ENCODE measurements at regions not wholly inside any gene's neighbourhood (a gene's known extent, or its start where the extent isn't known, plus 50 kb on each side); places are given as distances from the start of the nearest gene placed in this dataset.

DNA sequence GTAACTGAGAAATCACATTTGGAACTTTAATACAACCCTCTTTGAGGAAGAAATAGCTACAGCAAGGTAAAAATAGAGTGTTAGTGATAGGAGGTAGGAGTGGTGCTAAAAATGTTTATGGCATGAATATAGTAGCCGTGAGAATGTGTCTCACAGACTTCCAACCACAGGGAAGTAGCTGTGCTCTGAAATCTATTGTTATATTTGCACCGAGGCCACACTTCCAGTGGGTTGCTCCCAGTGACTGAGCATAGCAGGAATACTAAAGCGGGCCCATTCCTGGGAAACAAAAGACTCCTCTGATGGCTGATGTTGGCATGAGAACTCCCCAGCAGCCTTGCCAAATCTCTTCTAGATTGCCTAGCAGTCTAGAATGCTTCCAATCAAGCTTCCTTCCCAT lies 174.1 kb upstream of the PLXNC1 start:
- Histone ChIP-seq H3K4me2 (no peak overlapping the region), H3K27me3 (ENCODE audit: insufficient read depth) (no peaks in the 10 kb centered on the region), H2AFZ (no peak overlapping the region), H3F3A (replicated peaks; ENCODE audit: low read depth) (no peaks in the 10 kb centered on the region), H3K79me2 (replicated peaks; ENCODE audit: insufficient read depth) (no peaks in the 10 kb centered on the region), H3K4me3 (no peak overlapping the region), H3K9me2 (ENCODE audit: insufficient read depth) (0 out of 2 replicates have a peak, but pooled peaks cover 18% of the 10 kb centered on the region), H3K27ac (ENCODE audit: low read depth) (no peak overlapping the region), H3K36me3 (ENCODE audit: insufficient read depth) (no peaks in the 10 kb centered on the region), H3K4me1 (ENCODE audit: insufficient read depth) (no peaks in the 10 kb centered on the region), H4K20me1 (replicated peaks; ENCODE audit: insufficient read depth) (no peaks in the 10 kb centered on the region)
- no peak for DNase-seq (ENCODE audit: low spot score)
- H3K4me1 Mint-ChIP-seq: no peaks in the 10 kb centered on the region
- TF ChIP-seq, protein P1, sequence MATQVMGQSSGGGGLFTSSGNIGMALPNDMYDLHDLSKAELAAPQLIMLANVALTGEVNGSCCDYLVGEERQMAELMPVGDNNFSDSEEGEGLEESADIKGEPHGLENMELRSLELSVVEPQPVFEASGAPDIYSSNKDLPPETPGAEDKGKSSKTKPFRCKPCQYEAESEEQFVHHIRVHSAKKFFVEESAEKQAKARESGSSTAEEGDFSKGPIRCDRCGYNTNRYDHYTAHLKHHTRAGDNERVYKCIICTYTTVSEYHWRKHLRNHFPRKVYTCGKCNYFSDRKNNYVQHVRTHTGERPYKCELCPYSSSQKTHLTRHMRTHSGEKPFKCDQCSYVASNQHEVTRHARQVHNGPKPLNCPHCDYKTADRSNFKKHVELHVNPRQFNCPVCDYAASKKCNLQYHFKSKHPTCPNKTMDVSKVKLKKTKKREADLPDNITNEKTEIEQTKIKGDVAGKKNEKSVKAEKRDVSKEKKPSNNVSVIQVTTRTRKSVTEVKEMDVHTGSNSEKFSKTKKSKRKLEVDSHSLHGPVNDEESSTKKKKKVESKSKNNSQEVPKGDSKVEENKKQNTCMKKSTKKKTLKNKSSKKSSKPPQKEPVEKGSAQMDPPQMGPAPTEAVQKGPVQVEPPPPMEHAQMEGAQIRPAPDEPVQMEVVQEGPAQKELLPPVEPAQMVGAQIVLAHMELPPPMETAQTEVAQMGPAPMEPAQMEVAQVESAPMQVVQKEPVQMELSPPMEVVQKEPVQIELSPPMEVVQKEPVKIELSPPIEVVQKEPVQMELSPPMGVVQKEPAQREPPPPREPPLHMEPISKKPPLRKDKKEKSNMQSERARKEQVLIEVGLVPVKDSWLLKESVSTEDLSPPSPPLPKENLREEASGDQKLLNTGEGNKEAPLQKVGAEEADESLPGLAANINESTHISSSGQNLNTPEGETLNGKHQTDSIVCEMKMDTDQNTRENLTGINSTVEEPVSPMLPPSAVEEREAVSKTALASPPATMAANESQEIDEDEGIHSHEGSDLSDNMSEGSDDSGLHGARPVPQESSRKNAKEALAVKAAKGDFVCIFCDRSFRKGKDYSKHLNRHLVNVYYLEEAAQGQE (IDR thresholded peaks at IDR 0.05; ENCODE audit: unreplicated experiment): no peak
- TF ChIP-seq, protein P2, sequence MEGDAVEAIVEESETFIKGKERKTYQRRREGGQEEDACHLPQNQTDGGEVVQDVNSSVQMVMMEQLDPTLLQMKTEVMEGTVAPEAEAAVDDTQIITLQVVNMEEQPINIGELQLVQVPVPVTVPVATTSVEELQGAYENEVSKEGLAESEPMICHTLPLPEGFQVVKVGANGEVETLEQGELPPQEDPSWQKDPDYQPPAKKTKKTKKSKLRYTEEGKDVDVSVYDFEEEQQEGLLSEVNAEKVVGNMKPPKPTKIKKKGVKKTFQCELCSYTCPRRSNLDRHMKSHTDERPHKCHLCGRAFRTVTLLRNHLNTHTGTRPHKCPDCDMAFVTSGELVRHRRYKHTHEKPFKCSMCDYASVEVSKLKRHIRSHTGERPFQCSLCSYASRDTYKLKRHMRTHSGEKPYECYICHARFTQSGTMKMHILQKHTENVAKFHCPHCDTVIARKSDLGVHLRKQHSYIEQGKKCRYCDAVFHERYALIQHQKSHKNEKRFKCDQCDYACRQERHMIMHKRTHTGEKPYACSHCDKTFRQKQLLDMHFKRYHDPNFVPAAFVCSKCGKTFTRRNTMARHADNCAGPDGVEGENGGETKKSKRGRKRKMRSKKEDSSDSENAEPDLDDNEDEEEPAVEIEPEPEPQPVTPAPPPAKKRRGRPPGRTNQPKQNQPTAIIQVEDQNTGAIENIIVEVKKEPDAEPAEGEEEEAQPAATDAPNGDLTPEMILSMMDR (conservative IDR thresholded peaks at IDR 0.05; ENCODE audit: low read depth in 2 of 2): no peak
- TF ChIP-seq ZNF114 (CRISPR knock-in tag; IDR thresholded peaks at IDR 0.05) (no peak), EZH2 (IDR thresholded peaks at IDR 0.05; ENCODE audit: low read depth, unreplicated experiment) (no peak), JUNB (IDR thresholded peaks at IDR 0.05; ENCODE audit: unreplicated experiment) (no peak), STAT1 (IDR thresholded peaks at IDR 0.05; ENCODE audit: unreplicated experiment) (no peak), EZH2phosphoT487 (IDR thresholded peaks at IDR 0.05; ENCODE audit: unreplicated experiment) (no peak), ZNF331 (CRISPR knock-in tag; IDR thresholded peaks at IDR 0.05; ENCODE audit: low read depth) (no peak), POLR2AphosphoS5 (IDR thresholded peaks at IDR 0.05; ENCODE audit: low read depth) (no peak), NANOG (IDR thresholded peaks at IDR 0.05; ENCODE audit: borderline replicate concordance) (no peak), CREB1 (CRISPR knock-in tag; IDR thresholded peaks at IDR 0.05; ENCODE audit: low read depth) (no peak)
- TF ChIP-seq, protein P3, sequence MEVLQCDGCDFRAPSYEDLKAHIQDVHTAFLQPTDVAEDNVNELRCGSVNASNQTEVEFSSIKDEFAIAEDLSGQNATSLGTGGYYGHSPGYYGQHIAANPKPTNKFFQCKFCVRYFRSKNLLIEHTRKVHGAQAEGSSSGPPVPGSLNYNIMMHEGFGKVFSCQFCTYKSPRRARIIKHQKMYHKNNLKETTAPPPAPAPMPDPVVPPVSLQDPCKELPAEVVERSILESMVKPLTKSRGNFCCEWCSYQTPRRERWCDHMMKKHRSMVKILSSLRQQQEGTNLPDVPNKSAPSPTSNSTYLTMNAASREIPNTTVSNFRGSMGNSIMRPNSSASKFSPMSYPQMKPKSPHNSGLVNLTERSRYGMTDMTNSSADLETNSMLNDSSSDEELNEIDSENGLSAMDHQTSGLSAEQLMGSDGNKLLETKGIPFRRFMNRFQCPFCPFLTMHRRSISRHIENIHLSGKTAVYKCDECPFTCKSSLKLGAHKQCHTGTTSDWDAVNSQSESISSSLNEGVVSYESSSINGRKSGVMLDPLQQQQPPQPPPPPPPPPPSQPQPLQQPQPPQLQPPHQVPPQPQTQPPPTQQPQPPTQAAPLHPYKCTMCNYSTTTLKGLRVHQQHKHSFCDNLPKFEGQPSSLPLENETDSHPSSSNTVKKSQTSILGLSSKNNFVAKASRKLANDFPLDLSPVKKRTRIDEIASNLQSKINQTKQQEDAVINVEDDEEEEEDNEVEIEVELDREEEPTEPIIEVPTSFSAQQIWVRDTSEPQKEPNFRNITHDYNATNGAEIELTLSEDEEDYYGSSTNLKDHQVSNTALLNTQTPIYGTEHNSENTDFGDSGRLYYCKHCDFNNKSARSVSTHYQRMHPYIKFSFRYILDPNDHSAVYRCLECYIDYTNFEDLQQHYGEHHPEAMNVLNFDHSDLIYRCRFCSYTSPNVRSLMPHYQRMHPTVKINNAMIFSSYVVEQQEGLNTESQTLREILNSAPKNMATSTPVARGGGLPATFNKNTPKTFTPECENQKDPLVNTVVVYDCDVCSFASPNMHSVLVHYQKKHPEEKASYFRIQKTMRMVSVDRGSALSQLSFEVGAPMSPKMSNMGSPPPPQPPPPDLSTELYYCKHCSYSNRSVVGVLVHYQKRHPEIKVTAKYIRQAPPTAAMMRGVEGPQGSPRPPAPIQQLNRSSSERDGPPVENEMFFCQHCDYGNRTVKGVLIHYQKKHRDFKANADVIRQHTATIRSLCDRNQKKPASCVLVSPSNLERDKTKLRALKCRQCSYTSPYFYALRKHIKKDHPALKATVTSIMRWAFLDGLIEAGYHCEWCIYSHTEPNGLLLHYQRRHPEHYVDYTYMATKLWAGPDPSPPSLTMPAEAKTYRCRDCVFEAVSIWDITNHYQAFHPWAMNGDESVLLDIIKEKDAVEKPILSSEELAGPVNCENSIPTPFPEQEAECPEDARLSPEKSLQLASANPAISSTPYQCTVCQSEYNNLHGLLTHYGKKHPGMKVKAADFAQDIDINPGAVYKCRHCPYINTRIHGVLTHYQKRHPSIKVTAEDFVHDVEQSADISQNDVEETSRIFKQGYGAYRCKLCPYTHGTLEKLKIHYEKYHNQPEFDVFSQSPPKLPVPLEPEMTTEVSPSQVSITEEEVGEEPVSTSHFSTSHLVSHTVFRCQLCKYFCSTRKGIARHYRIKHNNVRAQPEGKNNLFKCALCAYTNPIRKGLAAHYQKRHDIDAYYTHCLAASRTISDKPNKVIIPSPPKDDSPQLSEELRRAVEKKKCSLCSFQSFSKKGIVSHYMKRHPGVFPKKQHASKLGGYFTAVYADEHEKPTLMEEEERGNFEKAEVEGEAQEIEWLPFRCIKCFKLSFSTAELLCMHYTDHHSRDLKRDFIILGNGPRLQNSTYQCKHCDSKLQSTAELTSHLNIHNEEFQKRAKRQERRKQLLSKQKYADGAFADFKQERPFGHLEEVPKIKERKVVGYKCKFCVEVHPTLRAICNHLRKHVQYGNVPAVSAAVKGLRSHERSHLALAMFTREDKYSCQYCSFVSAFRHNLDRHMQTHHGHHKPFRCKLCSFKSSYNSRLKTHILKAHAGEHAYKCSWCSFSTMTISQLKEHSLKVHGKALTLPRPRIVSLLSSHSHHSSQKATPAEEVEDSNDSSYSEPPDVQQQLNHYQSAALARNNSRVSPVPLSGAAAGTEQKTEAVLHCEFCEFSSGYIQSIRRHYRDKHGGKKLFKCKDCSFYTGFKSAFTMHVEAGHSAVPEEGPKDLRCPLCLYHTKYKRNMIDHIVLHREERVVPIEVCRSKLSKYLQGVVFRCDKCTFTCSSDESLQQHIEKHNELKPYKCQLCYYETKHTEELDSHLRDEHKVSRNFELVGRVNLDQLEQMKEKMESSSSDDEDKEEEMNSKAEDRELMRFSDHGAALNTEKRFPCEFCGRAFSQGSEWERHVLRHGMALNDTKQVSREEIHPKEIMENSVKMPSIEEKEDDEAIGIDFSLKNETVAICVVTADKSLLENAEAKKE (CRISPR knock-in tag; IDR thresholded peaks at IDR 0.05): no peak
- TF ChIP-seq, protein P4, sequence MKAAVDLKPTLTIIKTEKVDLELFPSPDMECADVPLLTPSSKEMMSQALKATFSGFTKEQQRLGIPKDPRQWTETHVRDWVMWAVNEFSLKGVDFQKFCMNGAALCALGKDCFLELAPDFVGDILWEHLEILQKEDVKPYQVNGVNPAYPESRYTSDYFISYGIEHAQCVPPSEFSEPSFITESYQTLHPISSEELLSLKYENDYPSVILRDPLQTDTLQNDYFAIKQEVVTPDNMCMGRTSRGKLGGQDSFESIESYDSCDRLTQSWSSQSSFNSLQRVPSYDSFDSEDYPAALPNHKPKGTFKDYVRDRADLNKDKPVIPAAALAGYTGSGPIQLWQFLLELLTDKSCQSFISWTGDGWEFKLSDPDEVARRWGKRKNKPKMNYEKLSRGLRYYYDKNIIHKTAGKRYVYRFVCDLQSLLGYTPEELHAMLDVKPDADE (IDR thresholded peaks at IDR 0.05): no peak
- H3K4me3 Mint-ChIP-seq: no peak overlapping the region
- H3K9me3 Mint-ChIP-seq: no peaks in the 10 kb centered on the region; the same call in 2 of the 3 replicates
- no peak for ATAC-seq
- H3K27ac Mint-ChIP-seq: no peak overlapping the region
- H3K27me3 Mint-ChIP-seq (ENCODE audit: insufficient read depth, low read depth, poor library complexity): peaks cover 3% of the 10 kb centered on the region
- H3K36me3 Mint-ChIP-seq (ENCODE audit: low read depth): no peaks in the 10 kb centered on the region

All from GM23338 (cell line).